Endodermal cell (in vitro differentiated cells): ENCODE measurements at regions not wholly inside any gene's neighbourhood (a gene's known extent, or its start where the extent isn't known, plus 50 kb on each side); places are given as distances from the start of the nearest gene placed in this dataset.

ENCODE experiments used
- DNase-seq: peaks from one replicate; pipeline ENCODE4 v3.0.0-alpha.2; 2017
- H3K27ac ChIP-seq: 2 replicates; pipeline ENCODE4 v1.5.1; 2013; ENCODE audit warnings: mild to moderate bottlenecking, low read depth, low read length, moderate library complexity
- H3K27me3 ChIP-seq: 2 replicates; pipeline ENCODE4 v1.6.1; 2013; ENCODE audit warnings: mild to moderate bottlenecking, low read length, moderate library complexity; ENCODE audit not compliant: insufficient read depth, control insufficient read depth, poor library complexity, severe bottlenecking
- H3K36me3 ChIP-seq: 2 replicates; pipeline ENCODE4 v1.7.0; 2013; ENCODE audit warnings: mild to moderate bottlenecking, low read length, moderate library complexity; ENCODE audit not compliant: control insufficient read depth, insufficient read depth
- H3K4me1 ChIP-seq: one replicate; pipeline ENCODE4 v1.7.0; 2013; ENCODE audit warnings: low read length; ENCODE audit not compliant: control insufficient read depth, insufficient read depth
- H3K4me3 ChIP-seq: 2 replicates; pipeline ENCODE4 v1.5.1; 2013; ENCODE audit warnings: mild to moderate bottlenecking, low read length, moderate library complexity
- H3K9ac ChIP-seq: 2 replicates; pipeline ENCODE4 v1.6.1; 2013; ENCODE audit warnings: mild to moderate bottlenecking, low read length, moderate library complexity; ENCODE audit not compliant: poor library complexity, severe bottlenecking; ENCODE audit errors: extremely low read depth
- H3K9me3 ChIP-seq: 2 replicates; pipeline ENCODE4 v1.6.1; 2013; ENCODE audit warnings: mild to moderate bottlenecking, low read length, moderate library complexity; ENCODE audit not compliant: control insufficient read depth
- H3K27ac Mint-ChIP-seq: 2 replicates; pipeline ENCODE4 v1.8.0; 2020; ENCODE audit warnings: mixed read lengths
- H3K27me3 Mint-ChIP-seq: 2 replicates; pipeline ENCODE4 v1.8.0; 2021; ENCODE audit warnings: mild to moderate bottlenecking, mixed read lengths; ENCODE audit not compliant: insufficient read depth
- H3K36me3 Mint-ChIP-seq: 2 replicates; pipeline ENCODE4 v1.8.0; 2020; ENCODE audit warnings: low read depth, mixed read lengths
- H3K4me1 Mint-ChIP-seq: 2 replicates; pipeline ENCODE4 v1.8.0; 2020; ENCODE audit warnings: mixed read lengths
- H3K4me3 Mint-ChIP-seq: 2 replicates; pipeline ENCODE4 v1.8.0; 2020; ENCODE audit warnings: mild to moderate bottlenecking, moderate library complexity, mixed read lengths
- H3K9me3 Mint-ChIP-seq: 2 replicates; pipeline ENCODE4 v1.8.0; 2020; ENCODE audit warnings: mild to moderate bottlenecking, mixed read lengths
- WGBS, 2 experiments: methylation state at CpG; one replicate each; pipeline versions ENCODE4 v1.1.5 to v1.1.7; 2013; ENCODE audit warnings: missing lambda C conversion rate in 2 of 2, mixed read lengths in 1 of 2; ENCODE audit not compliant: insufficient coverage in 1 of 2, insufficient read length in 1 of 2; 5-methylcytosine and 5-hydroxymethylcytosine counted together
- TF ChIP-seq, protein P1 (sequence below): fragments of 200-600 bp; sonication (generic); conservative IDR thresholded peaks from 2 replicates; pipeline ENCODE4 v1.5.0; 2021; ENCODE audit warnings: antibody characterized with exemption, mild to moderate bottlenecking

DNA sequence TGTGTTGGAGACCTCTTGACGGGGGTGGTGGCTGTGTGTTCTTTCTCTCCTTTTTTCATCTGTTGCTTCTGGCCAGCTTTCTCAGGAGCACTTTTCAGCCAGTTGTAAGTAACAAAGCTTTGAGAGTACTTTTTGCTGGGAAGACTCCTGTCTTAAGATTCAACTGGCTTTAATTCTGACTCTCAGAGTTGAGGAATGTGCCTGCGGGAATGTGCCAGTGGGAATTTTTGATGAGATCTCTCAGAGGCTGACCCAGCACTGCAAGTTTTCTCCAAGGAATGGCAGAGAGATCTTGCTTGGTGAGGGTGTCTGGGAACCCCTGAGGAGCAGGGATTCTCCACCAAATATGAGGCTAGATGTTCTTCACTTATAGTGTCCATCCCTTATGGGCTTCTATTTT lies 91.6 kb upstream of the OR9Q1 start:
- Histone ChIP-seq H3K9me3 (no peaks in the 10 kb centered on the region), H3K9ac (no peak overlapping the region), H3K4me1 (no peaks in the 10 kb centered on the region), H3K36me3 (no peaks in the 10 kb centered on the region), H3K27me3 (peaks cover 14% of the 10 kb centered on the region), H3K4me3 (no peak overlapping the region), H3K27ac (no peak overlapping the region)
- H3K27ac Mint-ChIP-seq: no peak overlapping the region
- no peaks in the 10 kb centered on the region for H3K36me3 Mint-ChIP-seq
- H3K4me1 Mint-ChIP-seq: peaks cover 8% of the 10 kb centered on the region
- peaks cover 3% of the 10 kb centered on the region for H3K9me3 Mint-ChIP-seq
- 93 to 100% methylated on average over 1 to 2 of the region's 2 CpGs for WGBS, 2 experiments
- DNase-seq: no peak
- peaks cover 31% of the 10 kb centered on the region for H3K27me3 Mint-ChIP-seq
- H3K4me3 Mint-ChIP-seq: no peak overlapping the region
- TF ChIP-seq, protein P1, sequence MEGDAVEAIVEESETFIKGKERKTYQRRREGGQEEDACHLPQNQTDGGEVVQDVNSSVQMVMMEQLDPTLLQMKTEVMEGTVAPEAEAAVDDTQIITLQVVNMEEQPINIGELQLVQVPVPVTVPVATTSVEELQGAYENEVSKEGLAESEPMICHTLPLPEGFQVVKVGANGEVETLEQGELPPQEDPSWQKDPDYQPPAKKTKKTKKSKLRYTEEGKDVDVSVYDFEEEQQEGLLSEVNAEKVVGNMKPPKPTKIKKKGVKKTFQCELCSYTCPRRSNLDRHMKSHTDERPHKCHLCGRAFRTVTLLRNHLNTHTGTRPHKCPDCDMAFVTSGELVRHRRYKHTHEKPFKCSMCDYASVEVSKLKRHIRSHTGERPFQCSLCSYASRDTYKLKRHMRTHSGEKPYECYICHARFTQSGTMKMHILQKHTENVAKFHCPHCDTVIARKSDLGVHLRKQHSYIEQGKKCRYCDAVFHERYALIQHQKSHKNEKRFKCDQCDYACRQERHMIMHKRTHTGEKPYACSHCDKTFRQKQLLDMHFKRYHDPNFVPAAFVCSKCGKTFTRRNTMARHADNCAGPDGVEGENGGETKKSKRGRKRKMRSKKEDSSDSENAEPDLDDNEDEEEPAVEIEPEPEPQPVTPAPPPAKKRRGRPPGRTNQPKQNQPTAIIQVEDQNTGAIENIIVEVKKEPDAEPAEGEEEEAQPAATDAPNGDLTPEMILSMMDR: no peak

DNA sequence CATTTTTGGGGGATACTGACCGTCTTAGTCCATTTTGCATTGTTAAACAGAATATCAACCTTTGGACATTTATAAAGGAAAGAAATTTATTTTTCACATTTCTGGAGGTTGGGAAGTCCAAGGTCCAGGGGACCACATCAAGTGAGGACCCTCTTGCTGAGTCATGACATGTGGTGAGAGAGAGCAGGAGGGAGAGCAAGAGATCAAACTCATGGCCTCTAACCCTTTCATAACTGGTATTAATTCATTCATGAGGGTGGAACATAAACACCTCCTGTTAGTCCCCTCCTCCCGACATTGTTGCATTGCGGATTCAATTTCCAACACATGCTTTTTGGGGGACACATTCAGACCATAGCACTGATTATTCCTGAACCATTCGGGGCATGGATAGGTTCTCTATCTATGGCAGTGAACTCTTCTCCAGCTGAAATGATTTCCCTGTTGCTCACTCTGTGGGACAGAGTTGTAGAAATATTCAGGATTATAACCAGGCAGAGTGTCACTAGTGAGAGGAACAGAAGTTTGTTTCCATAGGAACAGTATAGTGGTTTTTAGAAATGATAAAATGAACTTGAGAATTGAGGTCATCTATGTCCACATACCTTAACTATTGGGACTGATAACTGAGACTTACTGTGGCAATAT lies 88.2 kb upstream of the OR9Q1 start:
- peaks cover 2% of the 10 kb centered on the region for H3K4me1 Mint-ChIP-seq

GRCh38 chr11:57936050-57936418 lies 87.6 kb upstream of the OR9Q1 start:
- H3K9ac ChIP-seq: no peak overlapping the region
- H3K36me3 Mint-ChIP-seq: no peaks in the 10 kb centered on the region
- H3K4me1 Mint-ChIP-seq: peaks cover 5% of the 10 kb centered on the region
- DNase-seq: no peak
- no peak overlapping the region for H3K27ac ChIP-seq
- no peak overlapping the region for H3K4me3 Mint-ChIP-seq
- H3K4me3 ChIP-seq: no peak overlapping the region
- H3K27me3 Mint-ChIP-seq: peaks cover 20% of the 10 kb centered on the region
- TF ChIP-seq, protein P1: no peak
- 88 to 93% methylated on average over 1 of the region's 1 CpG for WGBS, 2 experiments
- peaks cover 9% of the 10 kb centered on the region for H3K27me3 ChIP-seq
- no peaks in the 10 kb centered on the region for H3K4me1 ChIP-seq
- no peaks in the 10 kb centered on the region for H3K9me3 ChIP-seq
- H3K9me3 Mint-ChIP-seq: no peaks in the 10 kb centered on the region
- H3K36me3 ChIP-seq: no peaks in the 10 kb centered on the region
- H3K27ac Mint-ChIP-seq: no peak overlapping the region

More for the DNA sequence above, 88.2 kb upstream of the OR9Q1 start:
- TF ChIP-seq, protein P1: no peak
- H3K4me3 ChIP-seq: no peak overlapping the region
- Mint-ChIP-seq H3K4me3 (no peak overlapping the region), H3K9me3 (no peaks in the 10 kb centered on the region), H3K27ac (no peak overlapping the region), H3K36me3 (no peaks in the 10 kb centered on the region), H3K27me3 (peaks cover 19% of the 10 kb centered on the region)
- no peak overlapping the region for H3K9ac ChIP-seq
- no peak for DNase-seq
- H3K27me3 ChIP-seq: peaks cover 9% of the 10 kb centered on the region
- WGBS, 2 experiments: 89 to 92% methylated on average over 3 to 4 of the region's 4 CpGs
- no peaks in the 10 kb centered on the region for H3K9me3 ChIP-seq
- no peak overlapping the region for H3K27ac ChIP-seq
- no peaks in the 10 kb centered on the region for H3K4me1 ChIP-seq
- H3K36me3 ChIP-seq: no peaks in the 10 kb centered on the region
